ENCODE measurements at regions not wholly inside any gene's neighbourhood (a gene's known extent, or its start where the extent isn't known, plus 50 kb on each side); places are given as distances from the start of the nearest gene placed in this dataset.

GRCh38 chr13:52944697-52945096, 83.9 kb upstream of the OLFM4 start:
- TF ChIP-seq CTCF (IDR thresholded peaks at IDR 0.05): no peak
- no peak for TF ChIP-seq POLR2A (IDR thresholded peaks at IDR 0.05)
- TF ChIP-seq POLR2AphosphoS5 (IDR thresholded peaks at IDR 0.05): no peak
- TF ChIP-seq EP300 (IDR thresholded peaks at IDR 0.05): no peak

Measured in suprapubic skin (tissue), 4 donors.